ENCODE measurements at regions not wholly inside any gene's neighbourhood (a gene's known extent, or its start where the extent isn't known, plus 50 kb on each side); places are given as distances from the start of the nearest gene placed in this dataset.

- no TSS peak for BruUV-seq (replicated peaks)
- H3K27me3 ChIP-seq (ENCODE audit: insufficient read depth, low read length): no peaks in the 10 kb centered on the region
- no peak overlapping the region for H2AFZ ChIP-seq (ENCODE audit: low read depth, low read length, poor library complexity, severe bottlenecking)
- ChIA-PET POLR2A (no interaction called here), CTCF (interaction anchor here (1.2 kb wide), 1 partner anchor 430 kb away, joined by 4 read pairs; no protein-coding TSS in a partner anchor), RAD21 (ENCODE audit: low non-redundant PET in 1 of 2, low total read pairs in 2 of 2, uncharacterized antibody in 2 of 2, unreplicated experiment in 2 of 2) (no interaction called here)
- no peak overlapping the region for H3K9ac ChIP-seq (ENCODE audit: low read length)
- ATAC-seq (no peak), DNase-seq (ENCODE audit: low read depth, low spot score) (no peak)
- H3K9me3 ChIP-seq (ENCODE audit: control insufficient read depth in 1 of 2, insufficient read depth in 1 of 2, low read depth in 1 of 2, low read length in 2 of 2): no peaks in the 10 kb centered on the region
- no peaks in the 10 kb centered on the region for H4K20me1 ChIP-seq (ENCODE audit: insufficient read depth)
- TF ChIP-seq CTCF (IDR thresholded peaks at IDR 0.05 in 2 of 3, conservative IDR thresholded peaks at IDR 0.05 in 1 of 3; ENCODE audit: borderline replicate concordance in 1 of 3, insufficient read depth in 1 of 3, low read depth in 2 of 3, low read length in 2 of 3) (no peak), CEBPB (IDR thresholded peaks at IDR 0.05; ENCODE audit: low read depth) (no peak), ZNF274 (IDR thresholded peaks at IDR 0.05; ENCODE audit: low read depth, low read length) (no peak), YY1 (IDR thresholded peaks at IDR 0.05; ENCODE audit: extremely low read depth, insufficient replicate concordance, low read depth, low read length) (no peak), ATF3 (IDR thresholded peaks at IDR 0.05) (no peak), EGR1 (IDR thresholded peaks at IDR 0.05; ENCODE audit: low read depth) (no peak), EZH2phosphoT487 (IDR thresholded peaks at IDR 0.05; ENCODE audit: borderline replicate concordance) (no peak), SP1 (IDR thresholded peaks at IDR 0.05; ENCODE audit: low read depth) (no peak)
- no peak overlapping the region for H3K4me2 ChIP-seq (ENCODE audit: low read length)
- H3K27ac ChIP-seq (ENCODE audit: low read depth, low read length): no peak overlapping the region
- H3K36me3 ChIP-seq (ENCODE audit: control insufficient read depth in 1 of 2, insufficient read depth in 2 of 2, low read length in 2 of 2): no peaks in the 10 kb centered on the region
- no peaks in the 10 kb centered on the region for H3K4me1 ChIP-seq (ENCODE audit: control insufficient read depth in 1 of 2, insufficient read depth in 2 of 2, low read length in 2 of 2)
- H3K79me2 ChIP-seq (ENCODE audit: insufficient read depth, low read length): no peaks in the 10 kb centered on the region
- H3K9me2 ChIP-seq (ENCODE audit: insufficient read depth): no peaks in the 10 kb centered on the region
- H3K4me3 ChIP-seq (replicated peaks in 1 of 2; ENCODE audit: low read depth in 1 of 2, low read length in 2 of 2): no peak overlapping the region
- intact Hi-C loops (cut with micrococcal nuclease): no loop called here
Measured at GRCh38 chr6:19454721-19455392, 382.3 kb upstream of the ID4 start.
